B cell (primary cell): ENCODE measurements at regions not wholly inside any gene's neighbourhood (a gene's known extent, or its start where the extent isn't known, plus 50 kb on each side); places are given as distances from the start of the nearest gene placed in this dataset.

ENCODE experiments used
- CTCF ChIP-seq: fragments of 200-600 bp; IDR thresholded peaks from one replicate; pipeline ENCODE4 v1.8.0; 2022; ENCODE audit warnings: antibody characterized with exemption, mild to moderate bottlenecking
- EZH2 ChIP-seq: IDR thresholded peaks from 2 replicates; pipeline ENCODE4 v1.6.1; 2012; ENCODE audit warnings: borderline replicate concordance, low read depth, mild to moderate bottlenecking, moderate library complexity, low read length; ENCODE audit not compliant: insufficient read depth, poor library complexity, severe bottlenecking

GRCh38 chr1:208565756-208566440 lies 321.7 kb upstream of the PLXNA2 start:
- TF ChIP-seq CTCF (no peak), EZH2 (no peak)
